LNCaP clone FGC (cell line): ENCODE measurements at regions not wholly inside any gene's neighbourhood (a gene's known extent, or its start where the extent isn't known, plus 50 kb on each side); places are given as distances from the start of the nearest gene placed in this dataset.

Experiments
- DNase-seq: peaks from one replicate; pipeline ENCODE4 v3.0.0-alpha.2; 2011; ENCODE audit warnings: low read depth
- H3K4me3 ChIP-seq: 2 replicates; pipeline ENCODE4 v1.5.1; 2011; ENCODE audit warnings: mild to moderate bottlenecking, low read depth, low read length, control low read depth
- CTCF ChIP-seq: IDR thresholded peaks from 2 replicates; pipeline ENCODE4 v1.5.1; 2012; ENCODE audit warnings: mild to moderate bottlenecking; ENCODE audit not compliant: control insufficient read depth, insufficient read depth; ENCODE audit errors: extremely low read depth

GRCh38 chr7:81433692-81434331, 336.0 kb downstream of the HGF start:
- no peak for TF ChIP-seq CTCF
- DNase-seq, result no peak
- H3K4me3 ChIP-seq, result no peak overlapping the region

GRCh38 chr7:81433206-81433605, 336.6 kb downstream of the HGF start:
- no peak overlapping the region for H3K4me3 ChIP-seq
- DNase-seq, result no peak
- no peak for TF ChIP-seq CTCF

- no peak for DNase-seq
- no peak overlapping the region for H3K4me3 ChIP-seq
- TF ChIP-seq CTCF, result no peak
Measured at GRCh38 chr7:81430761-81431160, 339.1 kb downstream of the HGF start.

- no peak for DNase-seq
- no peak for TF ChIP-seq CTCF
- no peak overlapping the region for H3K4me3 ChIP-seq
Measured at GRCh38 chr7:81430150-81430549, 339.7 kb downstream of the HGF start.

GRCh38 chr7:81427461-81427860, 342.4 kb downstream of the HGF start:
- DNase-seq, result no peak
- no peak for TF ChIP-seq CTCF

GRCh38 chr7:81420526-81421226, 349.2 kb downstream of the HGF start:
- no peak for TF ChIP-seq CTCF
- H3K4me3 ChIP-seq, result no peak overlapping the region
- DNase-seq, result no peak

More at GRCh38 chr7:81427461-81427860, 342.4 kb downstream of the HGF start:
- H3K4me3 ChIP-seq, result no peak overlapping the region
